ENCODE measurements at regions not wholly inside any gene's neighbourhood (a gene's known extent, or its start where the extent isn't known, plus 50 kb on each side); places are given as distances from the start of the nearest gene placed in this dataset.

- TF ChIP-seq CTCF (IDR thresholded peaks at IDR 0.05) (no peak), POLR2AphosphoS5 (IDR thresholded peaks at IDR 0.05) (no peak)
Measured at GRCh38 chr12:94769776-94770759, 119.7 kb upstream of the TMCC3 start.

Data from prostate gland (tissue), 2 donors.